GM12892 (cell line): ENCODE measurements at regions not wholly inside any gene's neighbourhood (a gene's known extent, or its start where the extent isn't known, plus 50 kb on each side); places are given as distances from the start of the nearest gene placed in this dataset.

Experiments
- POLR2A ChIP-seq: IDR thresholded peaks from 2 replicates; pipeline ENCODE4 v1.6.1; 2011; ENCODE audit warnings: low read depth, low read length, control low read depth
- TAF1 ChIP-seq: IDR thresholded peaks from 2 replicates; pipeline ENCODE4 v1.6.1; 2011; ENCODE audit warnings: low read depth, mild to moderate bottlenecking, control low read depth, low read length, borderline replicate concordance

- TF ChIP-seq POLR2A (no peak), TAF1 (no peak)
These were observed 321.0 kb downstream of the DLEU7 start for GRCh38 chr13:50522506-50522905.
